Osteocyte (in vitro differentiated cells): ENCODE measurements at regions not wholly inside any gene's neighbourhood (a gene's known extent, or its start where the extent isn't known, plus 50 kb on each side); places are given as distances from the start of the nearest gene placed in this dataset.

Experiments
- DNase-seq: peaks from one replicate; pipeline ENCODE4 v3.0.0; 2021; ENCODE audit warnings: mixed read lengths; ENCODE audit not compliant: unreplicated experiment; ENCODE audit errors: extremely low spot score
- H3K27ac Mint-ChIP-seq: one replicate; pipeline ENCODE4 v1.8.0; 2021; ENCODE audit warnings: mild to moderate bottlenecking, mixed read lengths; ENCODE audit not compliant: unreplicated experiment
- H3K27me3 Mint-ChIP-seq: one replicate; pipeline ENCODE4 v1.8.0; 2021; ENCODE audit warnings: mixed read lengths; ENCODE audit not compliant: unreplicated experiment
- H3K36me3 Mint-ChIP-seq: one replicate; pipeline ENCODE4 v1.8.0; 2021; ENCODE audit warnings: mixed read lengths; ENCODE audit not compliant: unreplicated experiment
- H3K4me1 Mint-ChIP-seq: one replicate; pipeline ENCODE4 v1.8.0; 2021; ENCODE audit warnings: mixed read lengths; ENCODE audit not compliant: unreplicated experiment
- H3K4me3 Mint-ChIP-seq: one replicate; pipeline ENCODE4 v1.8.0; 2021; ENCODE audit warnings: mild to moderate bottlenecking, moderate library complexity, mixed read lengths; ENCODE audit not compliant: unreplicated experiment
- H3K9me3 Mint-ChIP-seq: one replicate; pipeline ENCODE4 v1.8.0; 2021; ENCODE audit warnings: mixed read lengths; ENCODE audit not compliant: unreplicated experiment
- CTCF ChIP-seq: fragments of 200-600 bp; sonication (generic); IDR thresholded peaks from 2 replicates; pipeline ENCODE4 v1.5.0; 2021; ENCODE audit warnings: antibody characterized with exemption, mild to moderate bottlenecking, moderate library complexity

DNA sequence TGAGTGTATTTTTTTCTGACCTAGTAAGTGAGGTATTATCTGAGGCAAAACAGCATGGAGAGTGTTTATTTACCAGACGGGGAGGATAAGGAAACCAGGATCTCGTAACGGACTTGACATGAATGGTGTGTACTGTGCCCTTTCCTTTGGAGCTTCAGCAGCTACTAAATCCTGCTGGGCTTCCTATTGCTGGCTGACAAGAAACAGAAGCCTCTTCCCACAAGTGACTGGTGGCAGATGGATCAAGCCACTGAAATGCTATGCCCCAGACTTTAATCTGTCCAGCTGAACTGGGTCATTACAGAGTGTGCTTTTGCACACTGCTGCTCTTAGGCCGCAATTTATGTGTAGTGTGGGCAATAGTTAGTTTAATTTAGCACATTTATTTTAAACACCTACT is 162.7 kb upstream of the MRPS30 start:
- H3K27ac Mint-ChIP-seq = no peak overlapping the region
- no peak overlapping the region for H3K4me3 Mint-ChIP-seq
- no peaks in the 10 kb centered on the region for H3K4me1 Mint-ChIP-seq
- no peaks in the 10 kb centered on the region for H3K36me3 Mint-ChIP-seq
- no peaks in the 10 kb centered on the region for H3K27me3 Mint-ChIP-seq
- no peaks in the 10 kb centered on the region for H3K9me3 Mint-ChIP-seq
- TF ChIP-seq CTCF = no peak
- no peak for DNase-seq

DNA sequence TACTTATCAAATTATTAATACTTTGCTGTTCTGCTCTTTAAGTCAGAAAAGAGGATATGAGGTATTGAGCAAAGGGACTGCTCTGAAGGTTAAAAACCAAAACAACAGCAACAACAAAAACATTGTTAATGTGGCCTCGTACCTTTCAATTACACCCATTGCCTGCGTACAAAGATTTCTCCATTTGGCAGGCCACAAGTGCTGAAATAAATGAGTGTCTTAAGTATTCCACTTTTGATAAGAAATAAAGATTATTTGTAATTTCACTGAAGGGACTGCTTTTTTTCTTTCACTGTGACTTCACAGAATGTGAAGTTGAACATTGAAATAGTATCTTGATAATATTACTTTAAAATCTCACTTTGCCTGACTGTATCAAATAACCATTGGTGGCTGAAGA is 163.2 kb upstream of the MRPS30 start:
- Mint-ChIP-seq H3K9me3 (no peaks in the 10 kb centered on the region), H3K27me3 (no peaks in the 10 kb centered on the region), H3K36me3 (no peaks in the 10 kb centered on the region), H3K4me3 (no peak overlapping the region), H3K4me1 (no peaks in the 10 kb centered on the region), H3K27ac (no peak overlapping the region)
- DNase-seq = no peak
- TF ChIP-seq CTCF = no peak

DNA sequence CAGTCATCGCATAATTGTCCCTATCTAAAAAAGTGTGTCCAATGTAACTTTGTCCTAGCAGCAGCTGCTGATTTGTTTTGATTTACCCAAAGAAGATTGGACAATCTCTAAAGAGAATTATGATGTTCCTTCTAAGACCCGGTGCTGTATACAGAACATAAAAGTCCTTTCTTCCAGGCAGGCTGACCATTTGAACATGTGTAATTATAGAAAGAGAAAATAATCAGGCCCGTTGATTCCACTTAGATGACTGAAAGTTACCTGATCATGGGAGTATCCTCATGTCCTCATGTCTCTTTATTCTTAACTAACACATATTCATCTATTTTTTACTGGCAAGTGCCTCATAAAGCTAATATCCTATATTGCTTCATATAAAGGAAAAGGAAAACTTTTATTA is 164.1 kb upstream of the MRPS30 start:
- no peak for TF ChIP-seq CTCF
- Mint-ChIP-seq H3K9me3 (no peaks in the 10 kb centered on the region), H3K27ac (no peak overlapping the region), H3K4me1 (no peaks in the 10 kb centered on the region), H3K36me3 (no peaks in the 10 kb centered on the region), H3K4me3 (no peak overlapping the region), H3K27me3 (no peaks in the 10 kb centered on the region)
- DNase-seq = no peak

DNA sequence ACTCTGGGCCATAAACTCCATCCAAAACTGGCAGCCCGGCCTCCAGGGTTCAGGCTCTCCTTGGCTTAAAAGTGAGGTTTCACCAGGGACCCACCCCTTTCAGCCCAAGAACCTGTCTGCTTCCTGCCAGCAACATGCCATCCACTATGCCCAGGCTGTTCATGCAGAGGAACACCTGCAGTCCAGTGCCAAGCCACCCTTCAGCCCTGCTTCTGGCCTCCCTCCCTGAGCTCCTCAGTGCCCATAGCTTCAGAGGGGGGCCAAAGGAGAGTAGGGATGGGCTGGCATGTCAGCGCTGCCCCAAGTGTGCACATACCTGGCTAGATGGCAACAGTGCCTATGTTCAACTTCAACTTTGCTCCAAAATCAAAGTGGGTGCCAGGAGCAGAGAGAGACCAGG is 166.9 kb upstream of the MRPS30 start:
- no peak for TF ChIP-seq CTCF
- no peak for DNase-seq
- Mint-ChIP-seq H3K9me3 (no peaks in the 10 kb centered on the region), H3K4me1 (no peaks in the 10 kb centered on the region), H3K36me3 (no peaks in the 10 kb centered on the region), H3K27ac (no peak overlapping the region), H3K4me3 (no peak overlapping the region), H3K27me3 (no peaks in the 10 kb centered on the region)

GRCh38 chr5:44640945-44641456 is 167.7 kb upstream of the MRPS30 start:
- Mint-ChIP-seq H3K27ac (no peak overlapping the region), H3K36me3 (no peaks in the 10 kb centered on the region), H3K9me3 (no peaks in the 10 kb centered on the region), H3K4me3 (no peak overlapping the region), H3K27me3 (no peaks in the 10 kb centered on the region), H3K4me1 (no peaks in the 10 kb centered on the region)
- DNase-seq = no peak
- no peak for TF ChIP-seq CTCF
